ENCODE measurements at regions not wholly inside any gene's neighbourhood (a gene's known extent, or its start where the extent isn't known, plus 50 kb on each side); places are given as distances from the start of the nearest gene placed in this dataset.

GRCh38 chr6:109920911-109921310 is 57.2 kb upstream of the GPR6 start:
- TF ChIP-seq LEF1 (IDR thresholded peaks at IDR 0.05; ENCODE audit: borderline replicate concordance) (no peak), NFRKB (IDR thresholded peaks at IDR 0.05) (no peak), FOXM1 (IDR thresholded peaks at IDR 0.05; ENCODE audit: borderline replicate concordance) (no peak), BHLHE40 (IDR thresholded peaks at IDR 0.05; ENCODE audit: borderline replicate concordance) (no peak)
- ChIA-PET CTCF (no interaction called here), POLR2A (no interaction called here)
- DNase-seq (ENCODE audit: extremely low spot score): no peak

GRCh38 chr6:109922851-109923250 is 55.3 kb upstream of the GPR6 start:
- ChIA-PET POLR2A (no interaction called here), CTCF (no interaction called here)
- no peak for TF ChIP-seq BHLHE40 (IDR thresholded peaks at IDR 0.05; ENCODE audit: borderline replicate concordance)
- no peak for TF ChIP-seq NFRKB (IDR thresholded peaks at IDR 0.05)
- TF ChIP-seq LEF1 (IDR thresholded peaks at IDR 0.05; ENCODE audit: borderline replicate concordance): no peak
- no peak for TF ChIP-seq FOXM1 (IDR thresholded peaks at IDR 0.05; ENCODE audit: borderline replicate concordance)
- no peak for TF ChIP-seq ARNT (IDR thresholded peaks at IDR 0.05)
- no peak for TF ChIP-seq FOXA1 (IDR thresholded peaks at IDR 0.05)
- TF ChIP-seq CTBP1 (IDR thresholded peaks at IDR 0.05; ENCODE audit: borderline replicate concordance): no peak
- TF ChIP-seq PKNOX1 (IDR thresholded peaks at IDR 0.05): no peak
- no peak for TF ChIP-seq L3MBTL2 (conservative IDR thresholded peaks at IDR 0.05)
- TF ChIP-seq HDGF (IDR thresholded peaks at IDR 0.05; ENCODE audit: borderline replicate concordance): no peak
- no peak for TF ChIP-seq FOXK2 (IDR thresholded peaks at IDR 0.05)
- TF ChIP-seq SP1 (IDR thresholded peaks at IDR 0.05): no peak
- DNase-seq (ENCODE audit: extremely low spot score): no peak

GRCh38 chr6:109925075-109925474 is 53.0 kb upstream of the GPR6 start:
- ChIA-PET POLR2A (no interaction called here), CTCF (no interaction called here)
- TF ChIP-seq ELF4 (IDR thresholded peaks at IDR 0.05) (no peak), PKNOX1 (IDR thresholded peaks at IDR 0.05) (no peak), FOXK2 (IDR thresholded peaks at IDR 0.05) (no peak), ARNT (IDR thresholded peaks at IDR 0.05) (no peak), FOXM1 (IDR thresholded peaks at IDR 0.05; ENCODE audit: borderline replicate concordance) (no peak), SUZ12 (IDR thresholded peaks at IDR 0.05) (no peak), TARDBP (IDR thresholded peaks at IDR 0.05) (no peak), ZNF384 (IDR thresholded peaks at IDR 0.05) (no peak)
- no peak for DNase-seq (ENCODE audit: extremely low spot score)

GRCh38 chr6:109927052-109927451 is 51.1 kb upstream of the GPR6 start:
- ChIA-PET POLR2A (no interaction called here), CTCF (no interaction called here)
- DNase-seq (ENCODE audit: extremely low spot score): no peak
- TF ChIP-seq ELF4 (IDR thresholded peaks at IDR 0.05): no peak
- no peak for TF ChIP-seq FOXA1 (IDR thresholded peaks at IDR 0.05)
- TF ChIP-seq SP1 (IDR thresholded peaks at IDR 0.05): no peak
- no peak for TF ChIP-seq NFRKB (IDR thresholded peaks at IDR 0.05)
- TF ChIP-seq LEF1 (IDR thresholded peaks at IDR 0.05; ENCODE audit: borderline replicate concordance): no peak
- TF ChIP-seq ZNF384 (IDR thresholded peaks at IDR 0.05): no peak
- TF ChIP-seq TARDBP (IDR thresholded peaks at IDR 0.05): no peak
- no peak for TF ChIP-seq HDGF (IDR thresholded peaks at IDR 0.05; ENCODE audit: borderline replicate concordance)
- no peak for TF ChIP-seq FOXK2 (IDR thresholded peaks at IDR 0.05)
- TF ChIP-seq CTBP1 (IDR thresholded peaks at IDR 0.05; ENCODE audit: borderline replicate concordance): no peak
- no peak for TF ChIP-seq L3MBTL2 (conservative IDR thresholded peaks at IDR 0.05)
- no peak for TF ChIP-seq SUZ12 (IDR thresholded peaks at IDR 0.05)
- no peak for TF ChIP-seq BHLHE40 (IDR thresholded peaks at IDR 0.05; ENCODE audit: borderline replicate concordance)
- TF ChIP-seq FOXM1 (IDR thresholded peaks at IDR 0.05; ENCODE audit: borderline replicate concordance): no peak
- no peak for TF ChIP-seq ARNT (IDR thresholded peaks at IDR 0.05)
- no peak for TF ChIP-seq PKNOX1 (IDR thresholded peaks at IDR 0.05)
